B cell (primary cell): ENCODE measurements at regions not wholly inside any gene's neighbourhood (a gene's known extent, or its start where the extent isn't known, plus 50 kb on each side); places are given as distances from the start of the nearest gene placed in this dataset.

Experiments
- ATAC-seq: fragments of 200-7000 bp; cut with Tn5 transposase; one replicate; pipeline ENCODE4 v1.10.0; 2021; ENCODE audit warnings: low read depth, mild to moderate bottlenecking, moderate number of reproducible peaks, moderate library complexity
- CTCF ChIA-PET: fragments of 350-600 bp; sonication (Branson Sonifier 250); formaldehyde crosslinking; loops from one replicate; lab custom pipeline; 2021; ENCODE audit warnings: antibody characterized with exemption, inconsistent platforms; lab: Charles Lee
- POLR2A ChIA-PET: fragments of 350-600 bp; sonication (Branson Sonifier 250); formaldehyde crosslinking; loops from one replicate; lab custom pipeline; 2021; ENCODE audit warnings: antibody characterized with exemption; lab: Charles Lee
- DNase-seq: peaks from one replicate; pipeline ENCODE4 v3.0.0; 2013
- H2AFZ ChIP-seq: 2 replicates; pipeline ENCODE4 v1.6.1; 2012; ENCODE audit warnings: mild to moderate bottlenecking, low read depth, low read length; ENCODE audit not compliant: insufficient read depth, poor library complexity, severe bottlenecking
- H3K27ac ChIP-seq, 2 donors: 1 replicate in 1 of 2; 2 replicates in 1 of 2; pipeline ENCODE4 v1.5.1; 2012 to 2013; ENCODE audit warnings: low read length in 2 of 2, mild to moderate bottlenecking in 2 of 2, moderate library complexity in 1 of 2
- H3K27me3 ChIP-seq, 4 experiments: fragments of 200-600 bp in 1 of 4; sonication (generic) in 1 of 4; replicated peaks in 1 of 4; 1 replicate in 2 of 4; 2 replicates in 2 of 4; pipeline versions ENCODE4 v1.6.1 to v1.7.0; 2013 to 2016; ENCODE audit warnings: low read length in 3 of 4, mild to moderate bottlenecking in 2 of 4, mixed read lengths in 1 of 4, moderate library complexity in 1 of 4; ENCODE audit not compliant: insufficient read depth in 4 of 4, control insufficient read depth in 3 of 4; ENCODE audit errors: control extremely low read depth in 1 of 4
- H3K36me3 ChIP-seq, 2 experiments: replicated peaks in 1 of 2; 1 replicate in 1 of 2; 2 replicates in 1 of 2; pipeline versions ENCODE4 v1.6.1 to v1.7.1; 2013; ENCODE audit warnings: low read length in 1 of 2; ENCODE audit not compliant: insufficient read depth in 2 of 2, control insufficient read depth in 1 of 2; ENCODE audit errors: control extremely low read depth in 1 of 2, extremely low read depth in 1 of 2
- H3K4me1 ChIP-seq, 2 donors: fragments of 200-600 bp in 1 of 2; sonication (generic) in 1 of 2; 1 replicate in 1 of 2; 2 replicates in 1 of 2; pipeline versions ENCODE4 v1.5.1 to v1.6.1; 2013 to 2017; ENCODE audit warnings: low read length in 2 of 2; ENCODE audit not compliant: control insufficient read depth in 2 of 2, insufficient read depth in 2 of 2
- H3K4me2 ChIP-seq: replicated peaks from 2 replicates; pipeline ENCODE3; 2012; ENCODE audit warnings: mild to moderate bottlenecking, low read depth, low read length; ENCODE audit not compliant: poor library complexity, severe bottlenecking
- H3K4me3 ChIP-seq, 5 experiments: fragments of 200-600 bp in 1 of 5; sonication (generic) in 1 of 5; 1 replicate in 3 of 5; 2 replicates in 2 of 5; pipeline versions ENCODE4 v1.5.1 to v1.7.0; 2011 to 2016; ENCODE audit warnings: low read length in 4 of 5, mild to moderate bottlenecking in 4 of 5, low read depth in 2 of 5, control low read depth in 1 of 5, moderate library complexity in 1 of 5; ENCODE audit not compliant: insufficient read depth in 1 of 5; ENCODE audit errors: control extremely low read depth in 1 of 5, extremely low read depth in 1 of 5
- H3K79me2 ChIP-seq: fragments of 200-600 bp; sonication (generic); one replicate; pipeline ENCODE4 v1.6.0; 2016; ENCODE audit warnings: low read length; ENCODE audit not compliant: control insufficient read depth, insufficient read depth
- H3K9ac ChIP-seq: fragments of 200-600 bp; sonication (generic); 2 replicates; pipeline ENCODE4 v1.6.1; 2017; ENCODE audit warnings: mild to moderate bottlenecking, low read length, moderate library complexity
- H3K9me3 ChIP-seq, 3 donors: one replicate each; pipeline versions ENCODE4 v1.6.1 to v1.7.1; 2013; ENCODE audit warnings: low read length in 2 of 3; ENCODE audit not compliant: control insufficient read depth in 2 of 3, insufficient read depth in 1 of 3; ENCODE audit errors: control extremely low read depth in 1 of 3
- H4K20me1 ChIP-seq: 2 replicates; pipeline ENCODE4 v1.6.0; 2012; ENCODE audit warnings: mild to moderate bottlenecking, low read length; ENCODE audit not compliant: insufficient read depth, control insufficient read depth, poor library complexity, severe bottlenecking
- H3K27ac Mint-ChIP-seq: one replicate; pipeline ENCODE4 v1.8.0; 2021; ENCODE audit warnings: mixed read lengths
- H3K27me3 Mint-ChIP-seq: one replicate; pipeline ENCODE4 v1.8.0; 2021; ENCODE audit warnings: mixed read lengths
- H3K4me1 Mint-ChIP-seq: one replicate; pipeline ENCODE4 v1.8.0; 2021; ENCODE audit warnings: mixed read lengths
- H3K4me3 Mint-ChIP-seq: one replicate; pipeline ENCODE4 v1.8.0; 2021; ENCODE audit warnings: mixed read lengths
- H3K9me3 Mint-ChIP-seq: one replicate; pipeline ENCODE4 v1.8.0; 2022; ENCODE audit warnings: mixed read lengths; ENCODE audit not compliant: insufficient read depth
- CTCF ChIP-seq: fragments of 200-600 bp; IDR thresholded peaks from one replicate; pipeline ENCODE4 v1.8.0; 2022; ENCODE audit warnings: antibody characterized with exemption, mild to moderate bottlenecking
- EZH2 ChIP-seq: IDR thresholded peaks from 2 replicates; pipeline ENCODE4 v1.6.1; 2012; ENCODE audit warnings: borderline replicate concordance, low read depth, mild to moderate bottlenecking, moderate library complexity, low read length; ENCODE audit not compliant: insufficient read depth, poor library complexity, severe bottlenecking
- WGBS: methylation state at CpG from one replicate; pipeline ENCODE4 v1.1.5; 2013; ENCODE audit warnings: missing lambda C conversion rate; ENCODE audit not compliant: insufficient coverage; 5-methylcytosine and 5-hydroxymethylcytosine counted together
- intact Hi-C: fragments of 100-400 bp; cut with micrococcal nuclease; formaldehyde crosslinking; loops from one replicate; pipeline ENCODE4 v1.10.0; 2022

- Histone ChIP-seq H3K27ac (no peak overlapping the region), H3K36me3 (no peaks in the 10 kb centered on the region), H3K9ac (no peak overlapping the region), H3K4me3 (no peak overlapping the region), H3K27me3 (no peaks in the 10 kb centered on the region), H3K4me2 (no peak overlapping the region), H3K9me3 (peaks cover 0 to 1% (median 0%) of the 10 kb centered on the region in 3 donors), H3K4me1 (no peaks in the 10 kb centered on the region), H4K20me1 (no peaks in the 10 kb centered on the region), H3K79me2 (no peaks in the 10 kb centered on the region), H2AFZ (no peak overlapping the region)
- no peak overlapping the region for H3K4me3 Mint-ChIP-seq
- no peaks in the 10 kb centered on the region for H3K4me1 Mint-ChIP-seq
- intact Hi-C loops = no loop called here
- WGBS = no CpG with 5 or more reads among the region's 1 CpG
- H3K27ac Mint-ChIP-seq = no peak overlapping the region
- ATAC-seq (no peak), DNase-seq (no peak)
- CTCF ChIA-PET = no interaction called here
- POLR2A ChIA-PET = no interaction called here
- H3K27me3 Mint-ChIP-seq = no peaks in the 10 kb centered on the region
- peaks cover 2% of the 10 kb centered on the region for H3K9me3 Mint-ChIP-seq
- no peak for TF ChIP-seq CTCF
- no peak for TF ChIP-seq EZH2
Measured at GRCh38 chr2:183881978-183882377, 716.4 kb upstream of the ZNF804A start.

GRCh38 chr2:183892315-183892941, 705.9 kb upstream of the ZNF804A start:
- H3K36me3 ChIP-seq = no peaks in the 10 kb centered on the region
- H4K20me1 ChIP-seq = no peaks in the 10 kb centered on the region
- no peaks in the 10 kb centered on the region for H3K27me3 Mint-ChIP-seq
- H3K27ac ChIP-seq = no peak overlapping the region
- no peak overlapping the region for H3K9ac ChIP-seq
- no peaks in the 10 kb centered on the region for H3K79me2 ChIP-seq
- H3K4me3 ChIP-seq = no peak overlapping the region
- no peak for ATAC-seq
- WGBS = 98% methylated on average over 31 of the region's 31 CpGs
- H3K4me3 Mint-ChIP-seq = no peak overlapping the region
- H3K4me1 Mint-ChIP-seq = no peaks in the 10 kb centered on the region
- intact Hi-C loops = no loop called here
- H3K9me3 ChIP-seq = peaks cover 0 to 12% (median 1%) of the 10 kb centered on the region in 3 donors
- TF ChIP-seq CTCF (no peak), EZH2 (no peak)
- H2AFZ ChIP-seq = no peak overlapping the region
- H3K9me3 Mint-ChIP-seq = no peaks in the 10 kb centered on the region
- H3K27ac Mint-ChIP-seq = no peak overlapping the region
- ChIA-PET POLR2A (no interaction called here), CTCF (no interaction called here)
- no peak for DNase-seq
- no peaks in the 10 kb centered on the region for H3K27me3 ChIP-seq
- no peak overlapping the region for H3K4me2 ChIP-seq
- H3K4me1 ChIP-seq = no peaks in the 10 kb centered on the region
